ENCODE measurements at regions not wholly inside any gene's neighbourhood (a gene's known extent, or its start where the extent isn't known, plus 50 kb on each side); places are given as distances from the start of the nearest gene placed in this dataset.

DNA sequence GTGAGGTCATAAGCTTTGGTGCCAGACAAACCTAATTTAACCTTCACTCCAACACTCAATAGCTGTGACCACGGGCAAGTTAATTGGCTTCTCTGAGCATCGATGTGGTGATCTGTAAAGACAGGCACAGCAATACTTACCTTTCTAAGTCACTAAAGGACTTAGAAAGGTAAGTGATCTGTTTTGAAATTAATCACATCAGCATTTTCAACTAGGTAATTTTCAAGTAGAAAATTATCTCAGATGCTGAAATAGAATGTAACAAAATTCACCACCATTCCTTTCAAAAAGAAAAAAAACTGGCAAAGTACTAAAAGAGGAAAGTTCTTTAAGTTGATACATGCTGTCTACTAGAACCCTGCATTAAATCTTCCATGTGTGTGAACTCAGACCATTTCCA is 354.5 kb downstream of the ICE1 start:
- Histone ChIP-seq H3K9me3 (ENCODE audit: low read depth) (no peaks in the 10 kb centered on the region), H3K9me2 (ENCODE audit: insufficient read depth) (no peaks in the 10 kb centered on the region), H3K4me1 (ENCODE audit: insufficient read depth) (no peaks in the 10 kb centered on the region), H4K20me1 (ENCODE audit: insufficient read depth) (no peaks in the 10 kb centered on the region), H3K27me3 (replicated peaks; ENCODE audit: insufficient read depth) (no peaks in the 10 kb centered on the region), H3K4me2 (ENCODE audit: unreplicated experiment) (no peak overlapping the region), H3K27ac (no peak overlapping the region), H3K79me2 (ENCODE audit: insufficient read depth) (no peaks in the 10 kb centered on the region), H2AFZ (no peak overlapping the region), H3F3A (ENCODE audit: insufficient read depth) (no peaks in the 10 kb centered on the region), H3K4me3 (no peak overlapping the region), H3K9ac (no peak overlapping the region), H3K36me3 (ENCODE audit: low read depth) (no peaks in the 10 kb centered on the region)
- no peak for DNase-seq
- 17 to 22% methylated on average over 2 of the region's 2 CpGs for WGBS, 2 experiments (ENCODE audit: low coverage in 1 of 2, low lambda C conversion rate in 2 of 2, missing lambda C conversion rate in 2 of 2)
- TF ChIP-seq EZH2phosphoT487 (IDR thresholded peaks at IDR 0.05; ENCODE audit: insufficient read depth, low read depth): no peak
- TF ChIP-seq EZH2 (IDR thresholded peaks at IDR 0.05; ENCODE audit: insufficient read depth, poor library complexity, severe bottlenecking): no peak
- in situ Hi-C loops (cut with MboI): no loop called here

DNA sequence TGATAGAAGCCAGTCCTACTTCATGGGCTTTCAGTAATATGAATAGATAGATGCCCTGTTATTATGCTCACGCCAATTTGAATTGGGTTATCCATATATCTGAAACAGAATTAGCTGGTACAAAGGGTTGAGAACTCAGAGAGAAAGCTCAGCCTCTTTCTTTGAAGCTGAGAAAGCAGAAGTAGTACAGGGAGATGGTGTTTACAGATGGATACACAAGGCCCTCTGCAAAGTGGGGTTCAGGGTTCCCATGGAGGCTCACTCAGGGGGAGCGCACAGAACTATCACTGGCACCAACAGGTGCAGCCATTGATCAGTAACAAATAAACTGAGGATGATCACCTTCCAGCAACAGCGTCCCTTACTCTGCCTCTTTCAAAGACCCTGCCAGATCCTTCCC is 349.7 kb downstream of the ICE1 start:
- H2AFZ ChIP-seq: no peak overlapping the region
- DNase-seq: no peak
- 21% methylated on average over 3 of the region's 3 CpGs for WGBS, 2 experiments (ENCODE audit: low coverage in 1 of 2, low lambda C conversion rate in 2 of 2, missing lambda C conversion rate in 2 of 2)
- no peaks in the 10 kb centered on the region for H4K20me1 ChIP-seq (ENCODE audit: insufficient read depth)
- in situ Hi-C loops (cut with MboI): no loop called here
- no peak overlapping the region for H3K4me2 ChIP-seq (ENCODE audit: unreplicated experiment)
- H3K9me2 ChIP-seq (ENCODE audit: insufficient read depth): no peaks in the 10 kb centered on the region
- no peaks in the 10 kb centered on the region for H3F3A ChIP-seq (ENCODE audit: insufficient read depth)
- no peaks in the 10 kb centered on the region for H3K79me2 ChIP-seq (ENCODE audit: insufficient read depth)
- H3K36me3 ChIP-seq (ENCODE audit: low read depth): no peaks in the 10 kb centered on the region
- H3K9me3 ChIP-seq (ENCODE audit: low read depth): no peaks in the 10 kb centered on the region
- no peak overlapping the region for H3K27ac ChIP-seq
- H3K4me1 ChIP-seq (ENCODE audit: insufficient read depth): no peaks in the 10 kb centered on the region
- no peak overlapping the region for H3K9ac ChIP-seq
- H3K4me3 ChIP-seq: no peak overlapping the region
- TF ChIP-seq EZH2phosphoT487 (IDR thresholded peaks at IDR 0.05; ENCODE audit: insufficient read depth, low read depth): no peak
- TF ChIP-seq EZH2 (IDR thresholded peaks at IDR 0.05; ENCODE audit: insufficient read depth, poor library complexity, severe bottlenecking): no peak
- H3K27me3 ChIP-seq (replicated peaks; ENCODE audit: insufficient read depth): no peaks in the 10 kb centered on the region

DNA sequence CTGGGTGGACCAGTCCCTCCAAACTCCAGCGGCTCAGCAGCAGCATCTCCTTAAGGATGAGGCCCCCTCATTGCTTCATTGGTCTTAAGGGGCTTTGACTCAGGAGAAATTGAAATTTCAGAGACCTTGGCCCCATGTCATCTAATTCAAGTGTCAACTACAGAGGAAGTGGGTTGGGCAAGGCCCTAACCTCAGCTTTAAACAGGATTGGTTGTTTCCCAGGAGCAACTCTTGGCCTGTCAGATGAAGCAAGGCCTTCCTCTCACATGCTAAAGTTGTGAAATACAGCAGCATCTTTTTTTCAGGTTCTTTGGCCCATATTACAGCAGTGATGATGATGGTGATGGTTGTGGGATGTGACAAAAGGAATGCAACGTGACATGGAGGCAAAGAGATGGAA is 348.3 kb downstream of the ICE1 start:
- Histone ChIP-seq H2AFZ (no peak overlapping the region), H4K20me1 (ENCODE audit: insufficient read depth) (no peaks in the 10 kb centered on the region), H3K9me3 (ENCODE audit: low read depth) (no peaks in the 10 kb centered on the region), H3K36me3 (ENCODE audit: low read depth) (no peaks in the 10 kb centered on the region), H3K79me2 (ENCODE audit: insufficient read depth) (no peaks in the 10 kb centered on the region), H3K27ac (no peak overlapping the region), H3K9ac (no peak overlapping the region), H3K27me3 (replicated peaks; ENCODE audit: insufficient read depth) (no peaks in the 10 kb centered on the region), H3K4me2 (ENCODE audit: unreplicated experiment) (no peak overlapping the region), H3K4me1 (ENCODE audit: insufficient read depth) (no peaks in the 10 kb centered on the region), H3K9me2 (ENCODE audit: insufficient read depth) (no peaks in the 10 kb centered on the region), H3K4me3 (no peak overlapping the region), H3F3A (ENCODE audit: insufficient read depth) (no peaks in the 10 kb centered on the region)
- in situ Hi-C loops (cut with MboI): no loop called here
- DNase-seq: no peak
- TF ChIP-seq EZH2phosphoT487 (IDR thresholded peaks at IDR 0.05; ENCODE audit: insufficient read depth, low read depth) (no peak), EZH2 (IDR thresholded peaks at IDR 0.05; ENCODE audit: insufficient read depth, poor library complexity, severe bottlenecking) (no peak)
- 20 to 25% methylated on average over 2 of the region's 2 CpGs for WGBS, 2 experiments (ENCODE audit: low coverage in 1 of 2, low lambda C conversion rate in 2 of 2, missing lambda C conversion rate in 2 of 2)

DNA sequence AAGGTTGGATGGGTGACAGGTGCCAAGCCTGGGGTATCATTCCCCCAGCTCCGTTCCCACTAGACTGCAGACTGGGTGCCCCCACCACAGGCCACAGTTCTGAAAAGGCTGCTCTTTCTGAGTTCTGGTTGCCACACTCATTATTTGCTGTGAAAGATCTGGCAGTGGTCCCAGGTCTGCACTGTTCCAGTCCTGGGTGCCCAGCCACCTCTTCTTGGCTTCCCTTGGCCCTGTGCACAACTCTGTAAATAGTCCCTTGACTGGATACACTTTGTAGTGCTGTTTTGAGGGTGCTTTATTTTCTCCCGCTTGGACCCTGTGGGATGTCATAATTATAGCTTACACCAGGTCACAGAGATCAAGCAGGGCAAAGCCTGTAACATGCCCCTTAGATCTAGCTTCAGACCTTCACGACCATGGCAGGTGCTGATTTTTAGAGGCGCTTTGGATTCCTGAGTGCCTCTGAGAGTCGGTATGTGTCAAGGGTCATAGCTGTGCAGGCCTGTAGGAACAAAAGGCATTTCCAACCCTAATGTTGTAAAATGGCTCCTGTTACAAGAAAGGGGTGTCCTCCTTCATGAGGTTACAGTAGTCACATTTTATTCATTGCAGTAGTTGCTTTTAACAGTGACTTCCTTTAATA is 344.9 kb downstream of the ICE1 start:
- no peaks in the 10 kb centered on the region for H3K9me2 ChIP-seq (ENCODE audit: insufficient read depth)
- TF ChIP-seq EZH2phosphoT487 (IDR thresholded peaks at IDR 0.05; ENCODE audit: insufficient read depth, low read depth) (no peak), EZH2 (IDR thresholded peaks at IDR 0.05; ENCODE audit: insufficient read depth, poor library complexity, severe bottlenecking) (no peak)
- no peaks in the 10 kb centered on the region for H3K9me3 ChIP-seq (ENCODE audit: low read depth)
- H2AFZ ChIP-seq: no peak overlapping the region
- in situ Hi-C loops (cut with MboI): no loop called here
- no peaks in the 10 kb centered on the region for H3K36me3 ChIP-seq (ENCODE audit: low read depth)
- no peak overlapping the region for H3K27ac ChIP-seq
- WGBS, 2 experiments (ENCODE audit: low coverage in 1 of 2, low lambda C conversion rate in 2 of 2, missing lambda C conversion rate in 2 of 2): 33 to 37% methylated on average over 5 of the region's 5 CpGs
- H3K4me1 ChIP-seq (ENCODE audit: insufficient read depth): no peaks in the 10 kb centered on the region
- no peak overlapping the region for H3K9ac ChIP-seq
- no peaks in the 10 kb centered on the region for H3K27me3 ChIP-seq (replicated peaks; ENCODE audit: insufficient read depth)
- H3K4me3 ChIP-seq: no peak overlapping the region
- H3F3A ChIP-seq (ENCODE audit: insufficient read depth): no peaks in the 10 kb centered on the region
- H4K20me1 ChIP-seq (ENCODE audit: insufficient read depth): no peaks in the 10 kb centered on the region
- no peak overlapping the region for H3K4me2 ChIP-seq (ENCODE audit: unreplicated experiment)
- no peak for DNase-seq
- H3K79me2 ChIP-seq (ENCODE audit: insufficient read depth): no peaks in the 10 kb centered on the region

All from GM23248 (cell line).